Esophagus muscularis mucosa (tissue), 3 donors: ENCODE measurements at regions not wholly inside any gene's neighbourhood (a gene's known extent, or its start where the extent isn't known, plus 50 kb on each side); places are given as distances from the start of the nearest gene placed in this dataset.

ENCODE experiments used
- POLR2A ChIP-seq: fragments of 450-650 bp; IDR thresholded peaks from one replicate; pipeline ENCODE4 v1.6.1; 2017; ENCODE audit warnings: antibody characterized with exemption, moderate library complexity, mild to moderate bottlenecking, low read depth
- TF ChIP-seq, protein P1 (sequence below), 3 experiments: fragments of 200-600 bp in 2 of 3; fragments of 450-650 bp in 1 of 3; sonication (generic) in 2 of 3; IDR thresholded peaks; one replicate each; pipeline ENCODE4 v1.5.1; 2017 to 2019; ENCODE audit warnings: antibody characterized with exemption in 3 of 3, mild to moderate bottlenecking in 2 of 3, moderate library complexity in 1 of 3

DNA sequence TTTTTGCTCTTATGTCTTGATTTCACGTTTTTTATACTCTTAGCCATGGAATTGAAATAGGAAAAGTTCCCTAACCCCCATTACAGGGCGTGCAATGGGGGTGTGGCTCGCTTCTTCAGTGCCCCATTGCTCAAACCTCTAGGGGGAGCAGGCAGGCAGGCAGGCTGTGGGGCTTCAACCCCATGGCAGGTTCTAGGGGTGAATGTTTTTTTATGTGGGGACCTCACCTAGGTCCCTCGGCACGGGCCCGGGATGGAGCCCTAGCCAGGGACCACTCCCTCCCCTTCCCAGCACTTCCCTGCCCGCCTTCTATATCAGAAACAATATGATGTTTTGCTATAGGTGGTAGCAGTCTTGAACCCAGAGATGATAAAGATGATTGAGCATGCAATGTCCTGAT is 221.3 kb upstream of the SMC2 start:
- TF ChIP-seq, protein P1, sequence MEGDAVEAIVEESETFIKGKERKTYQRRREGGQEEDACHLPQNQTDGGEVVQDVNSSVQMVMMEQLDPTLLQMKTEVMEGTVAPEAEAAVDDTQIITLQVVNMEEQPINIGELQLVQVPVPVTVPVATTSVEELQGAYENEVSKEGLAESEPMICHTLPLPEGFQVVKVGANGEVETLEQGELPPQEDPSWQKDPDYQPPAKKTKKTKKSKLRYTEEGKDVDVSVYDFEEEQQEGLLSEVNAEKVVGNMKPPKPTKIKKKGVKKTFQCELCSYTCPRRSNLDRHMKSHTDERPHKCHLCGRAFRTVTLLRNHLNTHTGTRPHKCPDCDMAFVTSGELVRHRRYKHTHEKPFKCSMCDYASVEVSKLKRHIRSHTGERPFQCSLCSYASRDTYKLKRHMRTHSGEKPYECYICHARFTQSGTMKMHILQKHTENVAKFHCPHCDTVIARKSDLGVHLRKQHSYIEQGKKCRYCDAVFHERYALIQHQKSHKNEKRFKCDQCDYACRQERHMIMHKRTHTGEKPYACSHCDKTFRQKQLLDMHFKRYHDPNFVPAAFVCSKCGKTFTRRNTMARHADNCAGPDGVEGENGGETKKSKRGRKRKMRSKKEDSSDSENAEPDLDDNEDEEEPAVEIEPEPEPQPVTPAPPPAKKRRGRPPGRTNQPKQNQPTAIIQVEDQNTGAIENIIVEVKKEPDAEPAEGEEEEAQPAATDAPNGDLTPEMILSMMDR (IDR thresholded peaks at IDR 0.05), result no peak
- TF ChIP-seq POLR2A, result no peak
